ENCODE measurements at regions not wholly inside any gene's neighbourhood (a gene's known extent, or its start where the extent isn't known, plus 50 kb on each side); places are given as distances from the start of the nearest gene placed in this dataset.
"Not testable (repeated sequence)": the region's sequence is repeated elsewhere in the genome, so short reads cannot be mapped to it uniquely, and the experiment has no call there.

DNA sequence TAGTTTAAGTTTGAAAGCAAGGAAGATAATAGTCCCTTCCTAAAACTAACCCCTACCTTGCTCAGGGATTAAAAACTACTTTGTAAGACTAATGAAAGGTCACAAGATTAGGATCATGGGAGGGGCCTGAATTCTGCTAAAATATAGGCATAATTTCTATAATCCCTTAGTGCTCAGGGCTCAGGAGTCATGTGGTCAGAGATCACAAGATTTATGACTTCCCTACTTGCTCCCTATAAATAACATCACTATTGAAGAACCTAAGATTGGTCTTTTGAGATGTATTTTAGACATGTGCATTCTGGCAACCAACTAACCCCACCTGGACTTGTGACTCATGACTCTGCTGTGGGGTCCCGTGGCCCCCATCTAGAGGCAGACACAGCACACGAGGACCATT, 81.1 kb downstream of the STMND1 start:
- TF ChIP-seq POLR2A (IDR thresholded peaks at IDR 0.05; ENCODE audit: low read length) (no peak), GATA1 (IDR thresholded peaks at IDR 0.05; ENCODE audit: low read depth, low read length) (no peak)
- DNase-seq: no peak

DNA sequence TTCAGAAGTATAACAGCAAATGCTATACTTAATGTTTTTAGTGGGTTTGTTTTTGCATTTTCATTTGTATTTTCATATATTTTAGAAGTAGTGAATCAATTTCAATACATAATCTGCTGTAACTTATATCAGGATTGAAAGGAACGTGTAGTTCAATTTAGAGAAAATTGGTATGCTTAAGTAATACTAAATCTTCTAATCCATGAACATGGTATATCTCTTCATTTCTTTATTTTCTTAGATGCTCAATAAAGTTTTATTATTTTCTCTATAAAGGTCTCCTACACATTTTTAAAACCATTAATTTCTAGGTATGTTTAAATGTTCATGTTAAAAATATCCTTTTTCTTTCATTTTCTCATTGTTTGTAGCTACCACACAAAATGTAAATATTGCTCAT, 85.1 kb downstream of the STMND1 start:
- TF ChIP-seq GATA1 (IDR thresholded peaks at IDR 0.05; ENCODE audit: low read depth, low read length) (no peak), POLR2A (IDR thresholded peaks at IDR 0.05; ENCODE audit: low read length) (no peak)
- no peak for DNase-seq

DNA sequence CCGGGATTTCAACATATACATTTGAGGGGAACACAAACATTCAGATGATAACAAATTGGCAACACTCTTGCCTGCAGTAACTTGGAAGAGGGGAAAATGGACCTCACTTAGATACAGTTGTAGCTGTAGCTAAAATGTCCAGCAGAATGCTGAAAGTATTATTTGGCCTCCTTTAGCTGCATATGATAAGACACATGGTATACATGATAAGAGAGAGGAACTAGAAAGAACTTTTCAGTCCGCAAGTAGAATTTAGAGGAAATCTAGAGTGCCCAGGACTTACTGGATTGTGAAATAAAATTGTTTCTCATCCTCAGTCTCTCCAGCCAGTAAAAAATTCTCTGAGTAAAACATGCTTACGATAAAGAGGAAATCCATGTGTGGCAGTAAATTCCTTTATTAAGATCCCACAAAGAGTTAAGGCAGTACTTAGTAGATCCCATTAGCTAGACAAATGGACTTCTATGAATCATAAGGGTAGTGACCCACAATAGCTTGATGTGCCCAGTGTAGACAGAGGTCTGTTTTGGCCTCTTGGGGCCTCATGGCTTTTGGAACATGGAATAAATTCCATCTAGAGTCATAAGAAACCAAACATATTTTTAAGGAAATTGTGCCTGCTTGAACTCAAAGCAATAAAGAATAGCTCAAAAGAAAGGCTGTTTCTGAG, 87.9 kb upstream of the RBM24 start:
- DNase-seq: peak; percentile 42 to 76
- TF ChIP-seq GATA1 (IDR thresholded peaks at IDR 0.05; ENCODE audit: low read depth, low read length) (no peak), POLR2A (IDR thresholded peaks at IDR 0.05; ENCODE audit: low read length) (no peak)

- no peak for TF ChIP-seq POLR2A (IDR thresholded peaks at IDR 0.05; ENCODE audit: low read length)
- TF ChIP-seq GATA1 (IDR thresholded peaks at IDR 0.05; ENCODE audit: low read depth, low read length): no peak
- no peak for DNase-seq
Observed at GRCh38 chr6:17197607-17198006, 83.6 kb upstream of the RBM24 start.

DNA sequence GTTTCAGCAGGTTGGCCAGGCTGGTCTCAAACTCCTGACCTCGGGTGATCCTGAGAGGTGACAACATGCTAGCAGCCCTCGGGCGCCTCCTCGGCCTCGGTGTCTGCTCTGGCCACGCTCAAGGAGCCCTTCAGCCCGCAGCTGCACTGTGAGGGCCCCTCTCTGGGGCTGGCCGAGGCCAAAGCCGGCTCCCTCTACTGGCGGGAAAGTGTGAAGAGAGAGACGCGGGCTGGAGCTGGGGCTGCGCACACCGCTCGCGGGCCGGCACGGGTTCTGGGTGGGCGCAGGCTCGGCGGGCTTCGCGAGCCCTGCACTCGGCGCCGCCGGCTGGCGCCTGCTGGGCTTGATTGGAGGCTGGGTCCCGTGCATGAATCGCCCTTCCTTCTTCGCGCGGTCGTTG, 80.8 kb upstream of the RBM24 start:
- DNase-seq: peak in 1 of 2 experiments; percentile 4
- no peak for TF ChIP-seq GATA1 (IDR thresholded peaks at IDR 0.05; ENCODE audit: low read depth, low read length)
- no peak for TF ChIP-seq POLR2A (IDR thresholded peaks at IDR 0.05; ENCODE audit: low read length)

- no peak for DNase-seq
- TF ChIP-seq GATA1 (IDR thresholded peaks at IDR 0.05; ENCODE audit: low read depth, low read length) (no peak), POLR2A (IDR thresholded peaks at IDR 0.05; ENCODE audit: low read length) (no peak)
Observed at GRCh38 chr6:17202526-17202925, 78.6 kb upstream of the RBM24 start.

DNA sequence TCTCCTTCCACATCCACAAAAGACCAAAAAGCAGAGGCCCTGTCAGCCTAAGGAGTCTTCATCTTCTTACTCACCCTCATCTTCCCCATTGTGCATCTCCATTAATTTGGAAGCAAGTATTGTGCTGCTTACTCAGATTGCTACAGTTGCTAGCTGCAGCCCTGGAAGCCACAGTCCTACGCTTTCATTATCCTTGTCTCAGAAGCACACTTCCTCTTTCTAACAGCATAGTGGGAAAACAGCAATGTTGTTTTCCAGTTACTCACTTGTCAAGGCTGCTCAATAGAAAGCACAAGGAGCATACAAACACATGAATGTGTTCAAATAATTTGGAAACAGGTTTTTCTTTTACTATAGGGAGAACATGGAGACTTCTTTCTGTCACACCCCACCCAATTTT, 76.6 kb upstream of the RBM24 start:
- no peak for DNase-seq

DNA sequence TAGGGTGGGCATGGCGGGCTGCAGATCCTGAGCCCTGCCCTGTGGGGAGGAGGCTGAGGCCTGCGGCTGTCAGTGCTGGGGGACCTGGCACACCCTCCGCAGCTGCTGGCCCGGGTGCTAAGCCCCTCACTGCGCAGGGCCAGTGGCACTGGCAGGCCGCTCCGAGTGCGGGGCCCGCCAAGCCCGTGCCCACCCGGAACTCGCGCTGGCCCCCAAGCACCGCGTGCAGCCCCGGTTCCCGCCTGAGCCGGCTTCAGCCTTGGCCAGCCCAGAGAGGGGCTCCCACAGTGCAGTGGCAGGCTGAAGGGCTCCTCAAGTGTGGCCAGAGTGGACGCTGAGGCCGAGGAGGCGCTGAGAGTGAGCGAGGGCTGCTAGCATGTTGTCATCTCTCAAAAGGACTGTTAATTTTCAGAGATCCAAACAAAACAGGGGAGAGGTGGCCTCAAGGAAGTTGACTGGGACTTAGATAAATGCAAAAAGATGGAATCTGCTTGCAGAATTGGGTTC, 74.5 kb upstream of the RBM24 start:
- no peak for DNase-seq
- TF ChIP-seq POLR2A (IDR thresholded peaks at IDR 0.05; ENCODE audit: low read length) (no peak), GATA1 (IDR thresholded peaks at IDR 0.05; ENCODE audit: low read depth, low read length) (no peak)

More for the DNA sequence above, 76.6 kb upstream of the RBM24 start:
- no peak for TF ChIP-seq POLR2A (IDR thresholded peaks at IDR 0.05; ENCODE audit: low read length)
- TF ChIP-seq GATA1 (IDR thresholded peaks at IDR 0.05; ENCODE audit: low read depth, low read length): no peak

DNA sequence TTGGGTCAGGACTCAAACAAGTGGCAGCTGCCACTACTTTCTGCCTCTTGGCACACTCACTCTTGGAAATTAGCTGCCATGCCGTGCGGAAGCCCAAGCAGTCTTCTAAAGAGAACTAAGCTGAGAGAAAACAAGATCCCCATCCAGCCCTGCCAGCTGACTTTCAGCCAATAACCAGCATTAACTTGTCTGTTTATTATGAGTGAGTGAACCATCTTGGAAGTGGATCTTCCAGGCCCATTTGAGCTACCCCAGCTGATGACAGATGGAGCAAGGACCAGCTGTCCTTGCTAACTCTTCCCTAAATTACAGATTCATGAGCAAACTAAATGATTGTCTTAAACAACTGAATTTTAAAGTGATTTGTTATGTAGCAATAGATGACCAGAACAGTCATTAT, 73.9 kb upstream of the RBM24 start:
- DNase-seq: no peak
- TF ChIP-seq GATA1 (IDR thresholded peaks at IDR 0.05; ENCODE audit: low read depth, low read length) (no peak), POLR2A (IDR thresholded peaks at IDR 0.05; ENCODE audit: low read length) (no peak)

GRCh38 chr6:17210683-17211082, 70.5 kb upstream of the RBM24 start:
- no peak for DNase-seq
- TF ChIP-seq GATA1 (IDR thresholded peaks at IDR 0.05; ENCODE audit: low read depth, low read length) (no peak), POLR2A (IDR thresholded peaks at IDR 0.05; ENCODE audit: low read length) (no peak)

GRCh38 chr6:17211101-17211500, 70.1 kb upstream of the RBM24 start:
- TF ChIP-seq GATA1 (IDR thresholded peaks at IDR 0.05; ENCODE audit: low read depth, low read length): no peak
- no peak for DNase-seq

DNA sequence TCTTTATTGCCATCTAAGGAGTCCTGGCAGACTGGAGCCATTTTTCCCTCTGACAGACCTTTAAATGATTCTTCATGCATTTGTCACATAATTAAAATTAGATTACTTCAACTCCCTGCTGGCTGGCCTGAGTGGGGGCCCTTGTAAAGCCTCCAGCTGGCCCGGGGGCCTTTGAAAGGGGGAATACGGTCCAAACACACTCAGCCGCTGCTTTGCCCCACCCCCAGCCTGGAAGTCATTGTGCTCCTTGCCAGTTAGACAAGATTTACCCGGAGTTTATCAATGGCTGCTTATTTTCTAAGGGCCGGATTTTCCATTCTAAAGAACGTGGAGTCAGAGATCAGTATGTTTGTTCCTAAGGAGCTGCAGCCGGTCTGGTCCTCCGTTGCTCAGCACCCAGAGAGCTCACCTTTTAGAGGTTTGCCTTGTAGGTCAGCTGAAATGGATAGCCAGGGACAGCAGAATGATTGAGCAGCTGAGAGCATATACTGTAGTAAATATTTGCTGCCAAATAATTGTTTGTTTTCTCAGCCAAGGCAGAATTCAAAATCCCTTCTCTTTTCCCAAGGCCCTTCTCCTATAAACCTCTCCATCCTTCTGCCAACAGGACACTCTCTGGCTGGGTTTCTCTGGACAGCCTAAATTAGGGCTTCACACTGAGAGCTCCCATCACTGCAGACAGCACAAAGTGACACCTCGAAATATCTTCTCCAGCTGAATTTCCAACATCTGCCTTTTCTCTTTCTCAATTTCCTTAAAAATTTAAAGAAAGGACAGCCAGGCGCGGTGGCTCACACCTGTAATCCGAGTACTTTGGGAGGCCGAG, 68.4 kb upstream of the RBM24 start:
- no peak for DNase-seq
- no peak for TF ChIP-seq GATA1 (IDR thresholded peaks at IDR 0.05; ENCODE audit: low read depth, low read length)
- no peak for TF ChIP-seq POLR2A (IDR thresholded peaks at IDR 0.05; ENCODE audit: low read length)

- DNase-seq: no peak
- TF ChIP-seq POLR2A (IDR thresholded peaks at IDR 0.05; ENCODE audit: low read length): no peak
- no peak for TF ChIP-seq GATA1 (IDR thresholded peaks at IDR 0.05; ENCODE audit: low read depth, low read length)
Observed at GRCh38 chr6:17214106-17214505, 67.1 kb upstream of the RBM24 start.

DNA sequence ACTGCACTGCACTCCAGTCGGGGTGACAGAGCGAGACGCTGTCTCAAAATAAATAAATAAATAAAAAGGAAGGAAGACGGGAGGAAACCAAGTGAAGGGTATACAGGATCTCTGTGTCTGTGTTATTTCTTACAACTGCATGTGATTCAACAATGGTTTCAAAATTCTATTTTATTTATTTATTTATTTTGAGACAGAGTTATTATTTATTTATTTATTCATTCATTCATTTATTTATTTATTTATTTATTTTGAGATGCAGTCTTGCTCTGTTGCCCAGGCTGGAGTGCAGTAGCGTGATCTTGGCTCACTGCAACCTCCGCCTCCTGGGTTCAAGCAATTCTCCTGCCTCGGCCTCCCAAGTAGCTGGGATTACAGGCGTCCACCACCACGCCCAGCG, 64.2 kb upstream of the RBM24 start:
- not testable (repeated sequence) for DNase-seq

Measured in erythroblast (primary cell).